ENCODE measurements at regions not wholly inside any gene's neighbourhood (a gene's known extent, or its start where the extent isn't known, plus 50 kb on each side); places are given as distances from the start of the nearest gene placed in this dataset.

GRCh38 chr20:50242548-50242862 is 51.9 kb downstream of the CEBPB start:
- no peak for DNase-seq (ENCODE audit: low read depth)

- no peak for DNase-seq (ENCODE audit: low read depth)
These were observed 52.4 kb downstream of the CEBPB start for GRCh38 chr20:50242863-50243609.

- no peak for DNase-seq (ENCODE audit: low read depth)
These were observed 53.2 kb downstream of the CEBPB start for GRCh38 chr20:50243610-50244351.

- DNase-seq (ENCODE audit: low read depth): no peak
These were observed 53.9 kb downstream of the CEBPB start for GRCh38 chr20:50244352-50245149.

GRCh38 chr20:50245498-50246366 is 55.1 kb downstream of the CEBPB start:
- DNase-seq (ENCODE audit: low read depth): no peak

- no peak for DNase-seq (ENCODE audit: low read depth)
These were observed 56.0 kb downstream of the CEBPB start for GRCh38 chr20:50246367-50247195.

- no peak for DNase-seq (ENCODE audit: low read depth)
These were observed 56.8 kb downstream of the CEBPB start for GRCh38 chr20:50247196-50248094.

GRCh38 chr20:50248104-50248641 is 57.5 kb downstream of the CEBPB start:
- no peak for DNase-seq (ENCODE audit: low read depth)

- no peak for DNase-seq (ENCODE audit: low read depth)
These were observed 59.1 kb downstream of the CEBPB start for GRCh38 chr20:50249447-50250388.

- DNase-seq (ENCODE audit: low read depth): no peak
These were observed 60.2 kb downstream of the CEBPB start for GRCh38 chr20:50250679-50251382.

GRCh38 chr20:50251383-50251748 is 60.7 kb downstream of the CEBPB start:
- DNase-seq (ENCODE audit: low read depth): no peak

- DNase-seq (ENCODE audit: low read depth): no peak
These were observed 61.4 kb downstream of the CEBPB start for GRCh38 chr20:50251992-50252511.

GRCh38 chr20:50252701-50253100 is 62.1 kb downstream of the CEBPB start:
- DNase-seq (ENCODE audit: low read depth): no peak

GRCh38 chr20:50253101-50253500 is 62.5 kb downstream of the CEBPB start:
- no peak for DNase-seq (ENCODE audit: low read depth)

GRCh38 chr20:50254466-50255079 is 63.9 kb downstream of the CEBPB start:
- DNase-seq (ENCODE audit: low read depth): no peak

- DNase-seq (ENCODE audit: low read depth): no peak
These were observed 65.9 kb downstream of the CEBPB start for GRCh38 chr20:50256577-50256976.

- no peak for DNase-seq (ENCODE audit: low read depth)
These were observed 67.2 kb downstream of the CEBPB start for GRCh38 chr20:50257860-50258259.

Data from stimulated activated CD8-positive, alpha-beta memory T cell treated with anti-CD3 and anti-CD28 coated beads, Interleukin-15, amount 100 ng/mL, for 24 hours (primary cell).